A673 (cell line): ENCODE measurements at regions not wholly inside any gene's neighbourhood (a gene's known extent, or its start where the extent isn't known, plus 50 kb on each side); places are given as distances from the start of the nearest gene placed in this dataset.

ENCODE experiments used
- CTCF ChIP-seq: fragments of 300-800, 200-600 bp; sonication (generic); conservative IDR thresholded peaks from 2 replicates; pipeline ENCODE4 v1.5.1; 2017; ENCODE audit warnings: low read depth, mild to moderate bottlenecking, antibody characterized with exemption, low read length, moderate library complexity, mixed read lengths
- EZH2 ChIP-seq: fragments of 200-600 bp; sonication (generic); IDR thresholded peaks from 2 replicates; pipeline ENCODE4 v1.6.1; 2017; ENCODE audit warnings: borderline replicate concordance, low read depth, mild to moderate bottlenecking, mixed read lengths, antibody characterized with exemption, low read length; ENCODE audit not compliant: poor library complexity, severe bottlenecking

- TF ChIP-seq CTCF (no peak), EZH2 (no peak)
Measured at GRCh38 chr18:64888956-64889355, 740.1 kb upstream of the LINC00305 start.
